Astrocyte (in vitro differentiated cells and primary cell): ENCODE measurements at regions not wholly inside any gene's neighbourhood (a gene's known extent, or its start where the extent isn't known, plus 50 kb on each side); places are given as distances from the start of the nearest gene placed in this dataset.
"Not testable (repeated sequence)": the region's sequence is repeated elsewhere in the genome, so short reads cannot be mapped to it uniquely, and the experiment has no call there.

Source experiments
- EZH2 ChIP-seq: IDR thresholded peaks from 2 replicates; pipeline ENCODE4 v1.6.1; 2012; ENCODE audit warnings: mild to moderate bottlenecking, low read length, inconsistent platforms; ENCODE audit not compliant: insufficient read depth
- TF ChIP-seq, protein P1 (sequence below): IDR thresholded peaks from 2 replicates; pipeline ENCODE4 v1.5.1; 2011; ENCODE audit warnings: low read depth, mild to moderate bottlenecking, inconsistent platforms, low read length, moderate library complexity; ENCODE audit not compliant: insufficient read depth

DNA sequence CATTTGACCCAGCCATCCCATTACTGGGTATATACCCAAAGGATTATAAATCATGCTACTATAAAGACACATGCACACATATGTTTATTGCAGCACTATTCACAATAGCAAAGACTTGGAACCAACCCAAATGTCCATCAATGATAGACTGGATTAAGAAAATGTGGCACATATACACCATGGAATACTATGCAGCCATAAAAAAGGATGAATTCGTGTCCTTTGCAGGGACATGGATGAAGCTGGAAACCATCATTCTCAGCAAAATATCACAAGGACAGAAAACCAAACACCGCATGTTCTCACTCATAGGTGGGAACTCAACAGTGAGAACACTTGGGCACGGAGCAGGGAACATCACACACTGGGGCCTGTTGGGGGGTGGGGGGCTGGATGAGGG is 290.0 kb upstream of the HNRNPA3 start:
- TF ChIP-seq, protein P1, sequence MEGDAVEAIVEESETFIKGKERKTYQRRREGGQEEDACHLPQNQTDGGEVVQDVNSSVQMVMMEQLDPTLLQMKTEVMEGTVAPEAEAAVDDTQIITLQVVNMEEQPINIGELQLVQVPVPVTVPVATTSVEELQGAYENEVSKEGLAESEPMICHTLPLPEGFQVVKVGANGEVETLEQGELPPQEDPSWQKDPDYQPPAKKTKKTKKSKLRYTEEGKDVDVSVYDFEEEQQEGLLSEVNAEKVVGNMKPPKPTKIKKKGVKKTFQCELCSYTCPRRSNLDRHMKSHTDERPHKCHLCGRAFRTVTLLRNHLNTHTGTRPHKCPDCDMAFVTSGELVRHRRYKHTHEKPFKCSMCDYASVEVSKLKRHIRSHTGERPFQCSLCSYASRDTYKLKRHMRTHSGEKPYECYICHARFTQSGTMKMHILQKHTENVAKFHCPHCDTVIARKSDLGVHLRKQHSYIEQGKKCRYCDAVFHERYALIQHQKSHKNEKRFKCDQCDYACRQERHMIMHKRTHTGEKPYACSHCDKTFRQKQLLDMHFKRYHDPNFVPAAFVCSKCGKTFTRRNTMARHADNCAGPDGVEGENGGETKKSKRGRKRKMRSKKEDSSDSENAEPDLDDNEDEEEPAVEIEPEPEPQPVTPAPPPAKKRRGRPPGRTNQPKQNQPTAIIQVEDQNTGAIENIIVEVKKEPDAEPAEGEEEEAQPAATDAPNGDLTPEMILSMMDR, result not testable (repeated sequence)
- not testable (repeated sequence) for TF ChIP-seq EZH2
